ENCODE measurements at regions not wholly inside any gene's neighbourhood (a gene's known extent, or its start where the extent isn't known, plus 50 kb on each side); places are given as distances from the start of the nearest gene placed in this dataset.

- TF ChIP-seq ZNF324 (tag by site-specific recombination; IDR thresholded peaks at IDR 0.05) (no peak), CTCF (tag by site-specific recombination; IDR thresholded peaks at IDR 0.05) (no peak), ZNF266 (tag by site-specific recombination; IDR thresholded peaks at IDR 0.05; ENCODE audit: low read depth) (no peak), ZBTB26 (tag by site-specific recombination; optimal IDR thresholded peaks at IDR 0.05) (no peak), SCRT1 (tag by site-specific recombination; IDR thresholded peaks at IDR 0.05; ENCODE audit: borderline replicate concordance) (no peak), ZNF132 (tag by site-specific recombination; IDR thresholded peaks at IDR 0.05; ENCODE audit: borderline replicate concordance) (no peak)
These were observed 404.9 kb downstream of the CDK5RAP2 start for GRCh38 chr9:120175031-120175430.

Data from HEK293 (cell line).